Neural cell (in vitro differentiated cells): ENCODE measurements at regions not wholly inside any gene's neighbourhood (a gene's known extent, or its start where the extent isn't known, plus 50 kb on each side); places are given as distances from the start of the nearest gene placed in this dataset.

ENCODE experiments used
- H2AFZ ChIP-seq: fragments of 200-600, 300-800 bp; sonication (generic), shearing (Covaris generic); 2 replicates; pipeline ENCODE4 v1.6.0; 2014; ENCODE audit warnings: low read depth, mild to moderate bottlenecking, antibody characterized with exemption, low read length, moderate library complexity
- H3F3A ChIP-seq: fragments of 200-600 bp; shearing (Covaris generic); 2 replicates; pipeline ENCODE4 v1.6.1; 2016; ENCODE audit warnings: mild to moderate bottlenecking, moderate library complexity, mixed read lengths, antibody characterized with exemption, low read length; ENCODE audit not compliant: insufficient read depth, poor library complexity, severe bottlenecking
- H3K27ac ChIP-seq: fragments of 200-600, 300-800 bp; sonication (generic), shearing (Covaris generic); 2 replicates; pipeline ENCODE4 v1.5.1; 2014; ENCODE audit warnings: mild to moderate bottlenecking, low read length, moderate library complexity
- H3K27me3 ChIP-seq: fragments of 300-800, 200-600 bp; sonication (generic), shearing (Covaris generic); 2 replicates; pipeline ENCODE4 v1.6.0; 2014; ENCODE audit warnings: mild to moderate bottlenecking, low read depth, low read length, moderate library complexity; ENCODE audit not compliant: insufficient read depth
- H3K36me3 ChIP-seq: fragments of 300-800, 200-600 bp; sonication (generic), shearing (Covaris generic); 2 replicates; pipeline ENCODE4 v1.5.1; 2014; ENCODE audit warnings: mild to moderate bottlenecking, antibody characterized with exemption, low read length, moderate library complexity; ENCODE audit not compliant: insufficient read depth
- H3K4me2 ChIP-seq: fragments of 300-800, 200-600 bp; sonication (generic), shearing (Covaris generic); 2 replicates; pipeline ENCODE4 v1.6.0; 2014; ENCODE audit warnings: mild to moderate bottlenecking, low read length
- H3K4me3 ChIP-seq: fragments of 300-800, 200-600 bp; sonication (generic), shearing (Covaris generic); 2 replicates; pipeline ENCODE4 v1.5.1; 2014; ENCODE audit warnings: mild to moderate bottlenecking, low read length, moderate library complexity
- H3K79me2 ChIP-seq: fragments of 200-600 bp; shearing (Covaris generic); replicated peaks from 2 replicates; pipeline ENCODE4 v1.6.0; 2014; ENCODE audit warnings: mild to moderate bottlenecking, low read length, moderate library complexity; ENCODE audit not compliant: insufficient read depth
- H3K9ac ChIP-seq: fragments of 300-800, 200-600 bp; sonication (generic), shearing (Covaris generic); 2 replicates; pipeline ENCODE4 v1.6.1; 2016; ENCODE audit warnings: mild to moderate bottlenecking, low read length, mixed read lengths
- H3K9me2 ChIP-seq: fragments of 200-600 bp; shearing (Covaris generic); 2 replicates; pipeline ENCODE4 v1.6.1; 2016; ENCODE audit warnings: mild to moderate bottlenecking, low read length, mixed read lengths; ENCODE audit not compliant: insufficient read depth
- H3K9me3 ChIP-seq: fragments of 200-600, 300-800 bp; sonication (generic), shearing (Covaris generic); 2 replicates; pipeline ENCODE4 v1.6.1; 2016; ENCODE audit warnings: mild to moderate bottlenecking, mixed run types, low read length, moderate library complexity, mixed read lengths
- H4K20me1 ChIP-seq: fragments of 200-600 bp; shearing (Covaris generic); 2 replicates; pipeline ENCODE4 v1.6.1; 2016; ENCODE audit warnings: mild to moderate bottlenecking, mixed run types; ENCODE audit not compliant: insufficient read depth
- EP300 ChIP-seq: fragments of 450-650 bp; conservative IDR thresholded peaks from 2 replicates; pipeline ENCODE4 v1.6.1; 2014; ENCODE audit warnings: antibody characterized with exemption, mild to moderate bottlenecking, moderate library complexity; ENCODE audit not compliant: poor library complexity, severe bottlenecking
- EZH2 ChIP-seq: fragments of 200-600, 300-800 bp; shearing (Covaris generic), sonication (generic); IDR thresholded peaks from 2 replicates; pipeline ENCODE4 v1.6.1; 2014; ENCODE audit warnings: antibody characterized with exemption, low read length, borderline replicate concordance, mild to moderate bottlenecking; ENCODE audit not compliant: insufficient read depth, poor library complexity, severe bottlenecking
- MXI1 ChIP-seq: fragments of 450-650 bp; conservative IDR thresholded peaks from 2 replicates; pipeline ENCODE4 v1.6.1; 2014; ENCODE audit warnings: antibody characterized with exemption, mild to moderate bottlenecking; ENCODE audit not compliant: poor library complexity, severe bottlenecking
- POLR2AphosphoS5 ChIP-seq: IDR thresholded peaks from 2 replicates; pipeline ENCODE4 v1.6.1; 2012
- RAD21 ChIP-seq: fragments of 450-650 bp; conservative IDR thresholded peaks from 2 replicates; pipeline ENCODE4 v1.6.1; 2014; ENCODE audit warnings: antibody characterized with exemption, mild to moderate bottlenecking, moderate library complexity
- SMC3 ChIP-seq: fragments of 450-650 bp; conservative IDR thresholded peaks from 2 replicates; pipeline ENCODE4 v1.6.1; 2014; ENCODE audit warnings: antibody characterized with exemption, mild to moderate bottlenecking, moderate library complexity; ENCODE audit not compliant: poor library complexity
- TAF1 ChIP-seq: IDR thresholded peaks from 2 replicates; pipeline ENCODE4 v1.6.1; 2012; ENCODE audit warnings: low read depth
- TF ChIP-seq, protein P1 (sequence below): fragments of 450-650 bp; IDR thresholded peaks from 2 replicates; pipeline ENCODE4 v1.5.1; 2014; ENCODE audit warnings: antibody characterized with exemption, mild to moderate bottlenecking, moderate library complexity; ENCODE audit not compliant: poor library complexity, severe bottlenecking
- TF ChIP-seq, protein P2 (sequence below): IDR thresholded peaks from 2 replicates; pipeline ENCODE4 v1.6.1; 2012; ENCODE audit warnings: borderline replicate concordance

DNA sequence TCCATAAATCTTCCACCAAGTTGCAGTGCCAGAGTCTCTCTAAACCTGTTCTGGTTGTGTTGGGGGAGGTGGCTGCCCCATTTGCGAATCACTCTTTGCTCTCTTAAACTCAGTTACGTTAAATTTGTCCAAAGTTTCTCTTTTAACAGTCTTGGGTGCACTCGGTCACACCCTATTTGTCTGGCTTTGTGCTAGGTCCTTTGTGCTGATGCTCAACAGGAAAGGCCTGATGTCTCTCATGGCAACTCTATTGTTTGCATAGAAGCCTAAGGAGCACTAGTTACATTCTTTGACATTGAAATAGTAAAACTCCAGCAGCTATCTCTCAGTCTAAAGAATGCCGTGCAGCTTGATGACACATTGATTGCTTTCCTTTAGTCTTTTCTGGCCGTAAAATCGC, 105.1 kb downstream of the TRMT11 start:
- no peaks in the 10 kb centered on the region for H3K36me3 ChIP-seq
- no peak overlapping the region for H3K9ac ChIP-seq
- no peak overlapping the region for H2AFZ ChIP-seq
- no peak overlapping the region for H3K4me3 ChIP-seq
- no peaks in the 10 kb centered on the region for H3F3A ChIP-seq
- TF ChIP-seq EP300 (no peak), RAD21 (no peak), TAF1 (no peak), MXI1 (no peak), SMC3 (no peak), POLR2AphosphoS5 (no peak), EZH2 (no peak)
- TF ChIP-seq, protein P1, sequence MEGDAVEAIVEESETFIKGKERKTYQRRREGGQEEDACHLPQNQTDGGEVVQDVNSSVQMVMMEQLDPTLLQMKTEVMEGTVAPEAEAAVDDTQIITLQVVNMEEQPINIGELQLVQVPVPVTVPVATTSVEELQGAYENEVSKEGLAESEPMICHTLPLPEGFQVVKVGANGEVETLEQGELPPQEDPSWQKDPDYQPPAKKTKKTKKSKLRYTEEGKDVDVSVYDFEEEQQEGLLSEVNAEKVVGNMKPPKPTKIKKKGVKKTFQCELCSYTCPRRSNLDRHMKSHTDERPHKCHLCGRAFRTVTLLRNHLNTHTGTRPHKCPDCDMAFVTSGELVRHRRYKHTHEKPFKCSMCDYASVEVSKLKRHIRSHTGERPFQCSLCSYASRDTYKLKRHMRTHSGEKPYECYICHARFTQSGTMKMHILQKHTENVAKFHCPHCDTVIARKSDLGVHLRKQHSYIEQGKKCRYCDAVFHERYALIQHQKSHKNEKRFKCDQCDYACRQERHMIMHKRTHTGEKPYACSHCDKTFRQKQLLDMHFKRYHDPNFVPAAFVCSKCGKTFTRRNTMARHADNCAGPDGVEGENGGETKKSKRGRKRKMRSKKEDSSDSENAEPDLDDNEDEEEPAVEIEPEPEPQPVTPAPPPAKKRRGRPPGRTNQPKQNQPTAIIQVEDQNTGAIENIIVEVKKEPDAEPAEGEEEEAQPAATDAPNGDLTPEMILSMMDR: no peak
- TF ChIP-seq, protein P2, sequence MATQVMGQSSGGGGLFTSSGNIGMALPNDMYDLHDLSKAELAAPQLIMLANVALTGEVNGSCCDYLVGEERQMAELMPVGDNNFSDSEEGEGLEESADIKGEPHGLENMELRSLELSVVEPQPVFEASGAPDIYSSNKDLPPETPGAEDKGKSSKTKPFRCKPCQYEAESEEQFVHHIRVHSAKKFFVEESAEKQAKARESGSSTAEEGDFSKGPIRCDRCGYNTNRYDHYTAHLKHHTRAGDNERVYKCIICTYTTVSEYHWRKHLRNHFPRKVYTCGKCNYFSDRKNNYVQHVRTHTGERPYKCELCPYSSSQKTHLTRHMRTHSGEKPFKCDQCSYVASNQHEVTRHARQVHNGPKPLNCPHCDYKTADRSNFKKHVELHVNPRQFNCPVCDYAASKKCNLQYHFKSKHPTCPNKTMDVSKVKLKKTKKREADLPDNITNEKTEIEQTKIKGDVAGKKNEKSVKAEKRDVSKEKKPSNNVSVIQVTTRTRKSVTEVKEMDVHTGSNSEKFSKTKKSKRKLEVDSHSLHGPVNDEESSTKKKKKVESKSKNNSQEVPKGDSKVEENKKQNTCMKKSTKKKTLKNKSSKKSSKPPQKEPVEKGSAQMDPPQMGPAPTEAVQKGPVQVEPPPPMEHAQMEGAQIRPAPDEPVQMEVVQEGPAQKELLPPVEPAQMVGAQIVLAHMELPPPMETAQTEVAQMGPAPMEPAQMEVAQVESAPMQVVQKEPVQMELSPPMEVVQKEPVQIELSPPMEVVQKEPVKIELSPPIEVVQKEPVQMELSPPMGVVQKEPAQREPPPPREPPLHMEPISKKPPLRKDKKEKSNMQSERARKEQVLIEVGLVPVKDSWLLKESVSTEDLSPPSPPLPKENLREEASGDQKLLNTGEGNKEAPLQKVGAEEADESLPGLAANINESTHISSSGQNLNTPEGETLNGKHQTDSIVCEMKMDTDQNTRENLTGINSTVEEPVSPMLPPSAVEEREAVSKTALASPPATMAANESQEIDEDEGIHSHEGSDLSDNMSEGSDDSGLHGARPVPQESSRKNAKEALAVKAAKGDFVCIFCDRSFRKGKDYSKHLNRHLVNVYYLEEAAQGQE: no peak
- H3K79me2 ChIP-seq: no peaks in the 10 kb centered on the region
- H3K9me2 ChIP-seq: no peaks in the 10 kb centered on the region
- no peaks in the 10 kb centered on the region for H3K9me3 ChIP-seq
- H3K27me3 ChIP-seq: no peaks in the 10 kb centered on the region
- H4K20me1 ChIP-seq: no peaks in the 10 kb centered on the region
- no peak overlapping the region for H3K27ac ChIP-seq
- no peak overlapping the region for H3K4me2 ChIP-seq

DNA sequence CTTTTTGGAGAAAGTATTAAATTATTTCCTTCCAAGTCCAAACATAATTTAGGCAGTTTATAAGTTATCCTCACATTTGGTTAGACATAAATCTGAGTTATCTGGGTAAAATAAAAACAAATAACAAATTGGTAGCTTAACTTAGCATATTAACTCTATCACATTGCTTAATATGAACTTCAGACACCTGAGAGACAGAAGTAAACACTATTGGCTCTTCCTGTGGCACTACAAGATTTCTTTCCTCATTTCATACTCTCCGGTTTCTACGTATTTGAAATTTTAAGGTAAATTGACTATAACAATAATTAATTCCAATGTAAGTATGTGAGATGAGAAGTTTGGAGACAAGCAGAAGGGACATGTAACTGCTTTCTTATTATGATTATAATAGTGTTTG, 106.8 kb downstream of the TRMT11 start:
- no peaks in the 10 kb centered on the region for H3K36me3 ChIP-seq
- H3K27me3 ChIP-seq: no peaks in the 10 kb centered on the region
- TF ChIP-seq EP300 (no peak), MXI1 (no peak), EZH2 (no peak), TAF1 (no peak), RAD21 (no peak), POLR2AphosphoS5 (no peak), SMC3 (no peak)
- TF ChIP-seq, protein P2: no peak
- TF ChIP-seq, protein P1: no peak
- no peak overlapping the region for H3K27ac ChIP-seq
- H3K4me2 ChIP-seq: no peak overlapping the region
- H3K79me2 ChIP-seq: no peaks in the 10 kb centered on the region
- H4K20me1 ChIP-seq: no peaks in the 10 kb centered on the region
- no peaks in the 10 kb centered on the region for H3F3A ChIP-seq
- H3K4me3 ChIP-seq: no peak overlapping the region
- no peaks in the 10 kb centered on the region for H3K9me2 ChIP-seq
- H3K9ac ChIP-seq: no peak overlapping the region
- H2AFZ ChIP-seq: no peak overlapping the region
- H3K9me3 ChIP-seq: no peaks in the 10 kb centered on the region
